ENCODE measurements at regions not wholly inside any gene's neighbourhood (a gene's known extent, or its start where the extent isn't known, plus 50 kb on each side); places are given as distances from the start of the nearest gene placed in this dataset.

- no peak for TF ChIP-seq TRIM24 (CRISPR knock-in tag; IDR thresholded peaks at IDR 0.05)
- TF ChIP-seq REXO4 (CRISPR knock-in tag; IDR thresholded peaks at IDR 0.05; ENCODE audit: borderline replicate concordance), result no peak
- TF ChIP-seq NFYC (CRISPR knock-in tag; IDR thresholded peaks at IDR 0.05), result no peak
Measured at GRCh38 chr1:199959033-199959774, 68.3 kb upstream of the NR5A2 start.
